ENCODE measurements at regions not wholly inside any gene's neighbourhood (a gene's known extent, or its start where the extent isn't known, plus 50 kb on each side); places are given as distances from the start of the nearest gene placed in this dataset.

DNA sequence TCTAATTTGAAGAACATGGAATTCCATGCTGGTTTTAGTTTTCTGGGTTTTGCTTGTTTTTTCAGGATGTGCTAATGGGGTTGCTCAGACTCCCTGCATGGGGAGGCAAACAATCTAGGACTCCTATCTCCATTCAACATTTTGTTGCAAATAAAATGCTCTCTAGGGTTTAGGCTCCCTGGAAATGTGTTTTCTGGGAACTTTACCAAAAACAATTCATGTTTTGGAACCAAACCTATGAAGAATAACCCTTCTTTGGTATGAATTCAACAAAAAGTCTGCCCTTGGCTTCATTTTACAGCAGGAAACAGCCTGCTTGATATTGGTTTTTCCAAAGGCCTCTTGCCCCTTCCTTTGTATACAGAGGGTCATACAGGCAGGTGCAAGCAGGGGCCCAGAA lies 217.7 kb downstream of the FOXA2 start:
- TF ChIP-seq, protein P1, sequence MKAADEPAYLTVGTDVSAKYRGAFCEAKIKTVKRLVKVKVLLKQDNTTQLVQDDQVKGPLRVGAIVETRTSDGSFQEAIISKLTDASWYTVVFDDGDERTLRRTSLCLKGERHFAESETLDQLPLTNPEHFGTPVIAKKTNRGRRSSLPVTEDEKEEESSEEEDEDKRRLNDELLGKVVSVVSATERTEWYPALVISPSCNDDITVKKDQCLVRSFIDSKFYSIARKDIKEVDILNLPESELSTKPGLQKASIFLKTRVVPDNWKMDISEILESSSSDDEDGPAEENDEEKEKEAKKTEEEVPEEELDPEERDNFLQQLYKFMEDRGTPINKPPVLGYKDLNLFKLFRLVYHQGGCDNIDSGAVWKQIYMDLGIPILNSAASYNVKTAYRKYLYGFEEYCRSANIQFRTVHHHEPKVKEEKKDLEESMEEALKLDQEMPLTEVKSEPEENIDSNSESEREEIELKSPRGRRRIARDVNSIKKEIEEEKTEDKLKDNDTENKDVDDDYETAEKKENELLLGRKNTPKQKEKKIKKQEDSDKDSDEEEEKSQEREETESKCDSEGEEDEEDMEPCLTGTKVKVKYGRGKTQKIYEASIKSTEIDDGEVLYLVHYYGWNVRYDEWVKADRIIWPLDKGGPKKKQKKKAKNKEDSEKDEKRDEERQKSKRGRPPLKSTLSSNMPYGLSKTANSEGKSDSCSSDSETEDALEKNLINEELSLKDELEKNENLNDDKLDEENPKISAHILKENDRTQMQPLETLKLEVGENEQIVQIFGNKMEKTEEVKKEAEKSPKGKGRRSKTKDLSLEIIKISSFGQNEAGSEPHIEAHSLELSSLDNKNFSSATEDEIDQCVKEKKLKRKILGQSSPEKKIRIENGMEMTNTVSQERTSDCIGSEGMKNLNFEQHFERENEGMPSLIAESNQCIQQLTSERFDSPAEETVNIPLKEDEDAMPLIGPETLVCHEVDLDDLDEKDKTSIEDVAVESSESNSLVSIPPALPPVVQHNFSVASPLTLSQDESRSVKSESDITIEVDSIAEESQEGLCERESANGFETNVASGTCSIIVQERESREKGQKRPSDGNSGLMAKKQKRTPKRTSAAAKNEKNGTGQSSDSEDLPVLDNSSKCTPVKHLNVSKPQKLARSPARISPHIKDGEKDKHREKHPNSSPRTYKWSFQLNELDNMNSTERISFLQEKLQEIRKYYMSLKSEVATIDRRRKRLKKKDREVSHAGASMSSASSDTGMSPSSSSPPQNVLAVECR (CRISPR knock-in tag; IDR thresholded peaks at IDR 0.05; ENCODE audit: borderline replicate concordance) = no peak
- TF ChIP-seq, protein P2, sequence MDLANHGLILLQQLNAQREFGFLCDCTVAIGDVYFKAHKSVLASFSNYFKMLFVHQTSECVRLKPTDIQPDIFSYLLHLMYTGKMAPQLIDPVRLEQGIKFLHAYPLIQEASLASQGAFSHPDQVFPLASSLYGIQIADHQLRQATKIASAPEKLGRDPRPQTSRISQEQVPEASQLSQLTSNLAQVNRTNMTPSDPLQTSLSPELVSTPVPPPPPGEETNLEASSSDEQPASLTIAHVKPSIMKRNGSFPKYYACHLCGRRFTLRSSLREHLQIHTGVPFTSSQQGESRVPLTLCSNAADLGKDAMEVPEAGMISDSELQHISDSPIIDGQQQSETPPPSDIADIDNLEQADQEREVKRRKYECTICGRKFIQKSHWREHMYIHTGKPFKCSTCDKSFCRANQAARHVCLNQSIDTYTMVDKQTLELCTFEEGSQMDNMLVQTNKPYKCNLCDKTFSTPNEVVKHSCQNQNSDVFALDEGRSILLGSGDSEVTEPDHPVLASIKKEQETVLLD (CRISPR knock-in tag; IDR thresholded peaks at IDR 0.05; ENCODE audit: low read depth) = no peak
- TF ChIP-seq, protein P3, sequence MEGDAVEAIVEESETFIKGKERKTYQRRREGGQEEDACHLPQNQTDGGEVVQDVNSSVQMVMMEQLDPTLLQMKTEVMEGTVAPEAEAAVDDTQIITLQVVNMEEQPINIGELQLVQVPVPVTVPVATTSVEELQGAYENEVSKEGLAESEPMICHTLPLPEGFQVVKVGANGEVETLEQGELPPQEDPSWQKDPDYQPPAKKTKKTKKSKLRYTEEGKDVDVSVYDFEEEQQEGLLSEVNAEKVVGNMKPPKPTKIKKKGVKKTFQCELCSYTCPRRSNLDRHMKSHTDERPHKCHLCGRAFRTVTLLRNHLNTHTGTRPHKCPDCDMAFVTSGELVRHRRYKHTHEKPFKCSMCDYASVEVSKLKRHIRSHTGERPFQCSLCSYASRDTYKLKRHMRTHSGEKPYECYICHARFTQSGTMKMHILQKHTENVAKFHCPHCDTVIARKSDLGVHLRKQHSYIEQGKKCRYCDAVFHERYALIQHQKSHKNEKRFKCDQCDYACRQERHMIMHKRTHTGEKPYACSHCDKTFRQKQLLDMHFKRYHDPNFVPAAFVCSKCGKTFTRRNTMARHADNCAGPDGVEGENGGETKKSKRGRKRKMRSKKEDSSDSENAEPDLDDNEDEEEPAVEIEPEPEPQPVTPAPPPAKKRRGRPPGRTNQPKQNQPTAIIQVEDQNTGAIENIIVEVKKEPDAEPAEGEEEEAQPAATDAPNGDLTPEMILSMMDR (CRISPR knock-in tag; IDR thresholded peaks at IDR 0.05) = no peak

Data from HepG2 (cell line).